ENCODE measurements at regions not wholly inside any gene's neighbourhood (a gene's known extent, or its start where the extent isn't known, plus 50 kb on each side); places are given as distances from the start of the nearest gene placed in this dataset.

DNA sequence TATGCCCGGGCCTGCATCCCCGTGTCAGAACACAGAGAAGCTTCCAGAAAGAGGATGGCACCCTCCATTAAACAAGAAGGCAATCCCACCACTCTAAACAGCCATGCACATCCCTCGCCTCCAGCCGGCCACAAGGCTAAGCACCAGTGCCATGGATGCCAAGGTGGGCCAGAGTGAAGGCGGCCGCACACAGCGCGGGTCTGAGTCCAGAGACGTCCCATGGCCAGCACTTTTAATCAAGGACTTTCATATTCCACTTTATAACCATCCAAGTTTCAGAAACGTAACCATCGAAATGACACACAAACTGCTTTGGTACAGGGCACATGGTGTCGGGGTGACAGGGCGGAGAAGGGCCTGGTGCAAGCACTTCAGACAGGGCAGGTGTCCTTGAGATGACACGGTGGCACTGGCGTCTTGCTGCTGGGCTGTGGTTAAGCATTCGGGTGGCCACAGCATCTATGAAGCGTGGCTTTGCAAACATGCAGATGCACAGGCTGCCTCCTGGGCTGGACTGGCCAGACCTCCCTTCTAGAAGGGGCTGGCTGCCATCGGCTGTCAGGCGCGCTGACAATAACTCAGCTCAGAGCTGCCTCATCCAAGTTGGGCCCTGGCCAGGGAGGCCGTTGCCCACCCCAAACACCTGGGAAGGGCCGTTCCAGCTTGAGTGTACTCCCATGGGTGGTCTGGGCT, 117.2 kb downstream of the RFLNA start:
- no peak for DNase-seq (ENCODE audit: low spot score)

DNA sequence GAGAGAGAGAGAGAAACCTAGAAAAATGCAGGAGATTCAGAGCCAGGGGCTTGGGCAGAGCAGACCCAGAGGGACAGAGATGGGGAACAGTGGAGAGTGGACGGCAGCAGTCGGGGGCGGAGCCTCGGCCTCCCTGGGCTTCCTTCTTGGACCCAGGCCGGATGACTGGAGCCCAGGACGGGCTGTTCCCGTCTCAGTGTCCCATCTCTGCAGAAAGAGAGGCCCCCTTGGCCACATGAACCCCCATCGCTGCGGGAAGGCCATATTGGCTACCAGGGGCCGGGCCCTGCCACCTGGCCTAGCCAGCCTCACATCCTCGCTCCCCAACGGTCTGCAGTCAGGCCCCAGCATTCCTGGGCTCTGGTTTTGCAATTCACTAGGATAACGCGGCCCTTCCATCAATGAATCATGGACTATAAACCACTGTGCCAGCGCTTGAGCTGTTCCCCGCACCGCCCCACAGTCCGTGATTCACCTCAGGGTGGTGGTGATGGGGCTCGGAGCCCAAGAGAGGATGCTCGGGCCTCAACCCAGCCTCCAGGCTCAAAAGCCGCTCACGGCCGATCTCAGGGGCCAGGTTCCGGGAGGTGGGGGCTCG, 116.5 kb downstream of the RFLNA start:
- peak; percentile 97 for DNase-seq (ENCODE audit: low spot score)

- no peak for DNase-seq (ENCODE audit: low spot score)
Observed at GRCh38 chr12:124410354-124411175, 115.7 kb downstream of the RFLNA start.

- DNase-seq (ENCODE audit: low spot score), result no peak
Observed at GRCh38 chr12:124408822-124409517, 114.1 kb downstream of the RFLNA start.

DNA sequence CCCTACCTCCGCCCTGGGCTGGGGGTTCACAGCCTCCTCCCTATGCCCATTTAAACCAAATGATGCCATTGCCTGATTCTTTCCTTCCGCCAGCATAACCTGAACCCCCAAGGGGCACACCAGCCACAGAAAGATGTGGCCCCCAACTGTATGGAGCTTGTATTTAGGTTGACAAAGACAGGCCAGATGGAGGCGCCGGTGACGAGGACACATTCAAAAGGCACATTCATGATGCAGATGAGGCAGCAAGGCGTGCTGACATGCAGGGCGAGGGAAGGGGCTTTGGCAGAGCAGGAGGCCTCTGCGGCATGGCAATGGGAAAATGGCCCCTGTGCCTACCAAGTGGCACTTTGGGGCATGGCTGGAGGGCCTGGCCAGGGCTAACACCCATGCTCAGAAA, 112.2 kb downstream of the RFLNA start:
- no peak for DNase-seq (ENCODE audit: low spot score)

- DNase-seq (ENCODE audit: low spot score), result no peak
Observed at GRCh38 chr12:124406043-124406442, 111.2 kb downstream of the RFLNA start.

- DNase-seq (ENCODE audit: low spot score), result no peak
Observed at GRCh38 chr12:124405592-124405991, 110.7 kb downstream of the RFLNA start.

DNA sequence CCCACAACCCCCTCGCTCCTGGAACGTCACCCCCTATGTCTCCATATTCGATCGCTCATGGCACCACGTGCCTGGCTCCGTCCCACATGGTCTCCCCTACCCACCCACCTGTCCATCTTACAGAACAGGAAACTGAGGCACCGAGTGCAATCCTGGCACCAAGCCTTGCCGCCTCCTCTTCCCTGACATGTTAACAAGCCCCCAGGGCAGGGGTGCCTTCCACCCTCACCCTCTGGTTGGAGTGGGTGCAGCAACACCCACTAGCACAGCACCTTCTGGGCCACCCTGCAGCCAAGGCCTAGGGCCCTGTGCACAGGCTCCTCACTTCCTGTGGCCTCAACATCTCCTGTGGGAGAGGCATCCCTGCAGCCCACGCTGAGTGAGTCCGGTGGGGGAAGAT, 110.3 kb downstream of the RFLNA start:
- DNase-seq (ENCODE audit: low spot score), result no peak

DNA sequence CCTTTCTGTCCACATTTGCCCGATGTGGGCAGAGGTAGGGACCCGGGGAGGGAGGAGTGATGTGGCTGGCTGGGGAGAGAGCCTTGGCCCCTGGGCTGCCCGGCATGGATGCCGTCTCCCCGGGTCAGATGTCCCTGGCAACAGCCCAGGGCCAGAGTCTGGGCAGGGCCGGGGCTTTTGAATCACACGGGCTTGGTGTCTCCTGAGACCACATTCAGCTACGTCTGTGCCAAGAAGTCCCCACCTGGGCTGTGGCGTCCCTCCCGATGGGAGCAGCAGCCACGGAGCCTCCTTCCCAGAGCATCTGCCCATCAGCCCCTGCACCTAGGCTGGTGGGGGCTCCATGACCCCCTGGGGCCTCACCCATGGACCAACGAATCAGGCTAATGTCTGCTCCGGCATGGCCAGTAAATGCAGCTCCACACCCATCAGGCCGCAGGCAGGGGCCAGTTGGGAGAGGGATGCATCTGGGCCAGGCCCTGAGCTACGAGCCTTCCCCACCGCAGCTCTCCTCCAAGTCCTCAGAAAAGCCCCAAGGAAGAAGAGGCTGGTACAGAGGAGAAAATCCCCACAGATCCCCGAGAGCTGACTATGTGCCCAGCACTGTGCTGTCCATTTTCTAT, 109.4 kb downstream of the RFLNA start:
- DNase-seq (ENCODE audit: low spot score), result peak; percentile 38

- DNase-seq (ENCODE audit: low spot score), result no peak
Observed at GRCh38 chr12:124403273-124403672, 108.4 kb downstream of the RFLNA start.

- DNase-seq (ENCODE audit: low spot score), result no peak
Observed at GRCh38 chr12:124402248-124403066, 107.6 kb downstream of the RFLNA start.

GRCh38 chr12:124401704-124402221, 106.9 kb downstream of the RFLNA start:
- no peak for DNase-seq (ENCODE audit: low spot score)

GRCh38 chr12:124400124-124400523, 105.2 kb downstream of the RFLNA start:
- DNase-seq (ENCODE audit: low spot score), result no peak

GRCh38 chr12:124399622-124400021, 104.7 kb downstream of the RFLNA start:
- peak; percentile 62 for DNase-seq (ENCODE audit: low spot score)

GRCh38 chr12:124398578-124399227, 103.8 kb downstream of the RFLNA start:
- no peak for DNase-seq (ENCODE audit: low spot score)

- peak; percentile 35 for DNase-seq (ENCODE audit: low spot score)
Observed at GRCh38 chr12:124397807-124398577, 103.1 kb downstream of the RFLNA start.

DNA sequence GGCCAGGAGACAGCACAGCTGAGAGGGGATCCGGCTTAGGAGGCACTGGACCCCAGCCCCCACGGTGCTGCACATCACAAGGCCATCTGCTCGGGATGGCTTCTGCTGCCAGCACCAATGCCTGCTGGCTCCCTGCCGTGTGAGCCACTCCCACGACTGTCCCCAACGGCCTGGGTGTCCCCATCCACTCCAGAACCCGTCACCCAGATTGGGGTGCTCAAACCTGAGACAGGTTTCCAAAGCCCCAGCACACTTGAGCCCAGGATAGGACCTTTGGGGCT, 102.4 kb downstream of the RFLNA start:
- DNase-seq (ENCODE audit: low spot score), result no peak

DNA sequence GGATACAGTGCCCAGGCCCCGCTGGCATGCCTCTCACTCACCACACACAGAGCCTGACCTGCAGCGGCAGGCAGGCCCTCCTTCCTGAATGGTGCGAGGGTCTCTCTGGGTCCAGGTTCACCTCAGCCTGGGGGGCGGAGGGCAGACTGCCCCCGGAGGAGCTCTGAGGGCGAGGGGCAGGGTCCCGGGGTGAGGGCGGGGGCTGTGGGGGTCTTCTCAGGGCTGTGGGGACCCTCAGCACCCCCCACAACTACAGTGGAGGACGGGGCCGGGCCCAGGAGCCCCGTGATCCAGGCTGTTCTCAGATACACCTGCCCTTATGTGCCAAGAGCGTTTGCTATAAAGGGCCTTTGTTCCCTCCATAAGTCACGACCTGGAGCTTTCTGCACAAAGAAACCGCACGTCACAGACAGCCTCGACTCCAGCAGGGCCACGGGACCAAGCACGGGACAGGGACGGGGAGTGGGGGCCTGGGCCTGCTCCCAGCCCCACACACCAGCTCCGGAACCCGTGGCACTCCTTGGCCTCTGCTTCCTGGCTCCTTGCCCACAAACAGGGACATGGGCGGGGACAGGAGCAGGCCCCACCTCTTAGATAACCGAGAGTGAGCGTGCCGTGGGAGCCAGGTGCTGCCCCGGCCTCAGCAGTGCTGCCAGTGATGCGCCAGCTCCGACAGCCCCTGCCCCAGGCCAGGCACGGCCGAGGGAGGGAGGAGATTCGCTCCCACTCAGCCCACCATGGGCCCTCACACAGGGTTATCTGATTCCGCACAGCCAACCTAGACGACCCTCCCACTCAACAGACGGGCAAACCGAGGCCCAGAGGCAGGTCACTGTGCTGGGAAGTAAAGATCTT, 101.9 kb downstream of the RFLNA start:
- no peak for DNase-seq (ENCODE audit: low spot score)

DNA sequence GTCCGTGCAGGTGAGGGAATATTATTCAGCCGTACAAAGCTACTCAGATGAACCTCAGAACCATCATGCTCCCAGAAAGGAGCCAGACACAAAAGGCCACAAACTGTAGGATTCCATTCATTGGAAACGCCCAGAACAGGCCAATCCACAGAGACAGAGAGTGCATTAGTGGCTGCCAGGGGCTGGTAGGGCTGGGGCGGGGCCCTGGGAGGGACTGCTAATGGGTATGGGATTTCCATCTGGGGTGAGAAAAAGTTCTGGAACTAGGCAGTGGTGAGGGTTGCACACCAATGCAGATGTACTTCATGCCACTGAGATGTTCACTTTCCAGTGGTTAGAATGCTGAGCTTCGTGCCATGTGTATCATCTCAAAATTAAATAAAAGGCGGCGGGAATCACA, 101.1 kb downstream of the RFLNA start:
- peak; percentile 59 for DNase-seq (ENCODE audit: low spot score)

Measured in AG20443 (cell line).